ENCODE measurements at regions not wholly inside any gene's neighbourhood (a gene's known extent, or its start where the extent isn't known, plus 50 kb on each side); places are given as distances from the start of the nearest gene placed in this dataset.

- H3K27ac Mint-ChIP-seq = no peak overlapping the region
- H3K27me3 ChIP-seq (ENCODE audit: control insufficient read depth in 1 of 2, insufficient read depth in 2 of 2, low read length in 2 of 2) = no peaks in the 10 kb centered on the region
- peaks cover 6% of the 10 kb centered on the region in 2 experiments for H3K9me3 ChIP-seq (ENCODE audit: control insufficient read depth in 1 of 2, insufficient read depth in 1 of 2, low read length in 2 of 2)
- H3K27ac ChIP-seq (ENCODE audit: low read depth in 1 of 2, low read length in 2 of 2) = no peak overlapping the region
- no peaks in the 10 kb centered on the region for H3K4me1 ChIP-seq (ENCODE audit: insufficient read depth, low read length)
- CTCF ChIA-PET = no interaction called here
- H3K36me3 Mint-ChIP-seq (ENCODE audit: low read depth) = no peaks in the 10 kb centered on the region
- intact Hi-C loops (cut with DNase I, micrococcal nuclease) = no loop called here
- DNase-seq = no peak
- no peaks in the 10 kb centered on the region for H3K27me3 Mint-ChIP-seq
- H3K4me1 Mint-ChIP-seq (ENCODE audit: low read depth) = no peaks in the 10 kb centered on the region
- H3K9me3 Mint-ChIP-seq = peaks cover 2% of the 10 kb centered on the region
- POLR2A ChIA-PET = no interaction called here
- H3K4me3 ChIP-seq (ENCODE audit: low read length) = no peak overlapping the region
- H3K36me3 ChIP-seq (ENCODE audit: insufficient read depth, low read length) = no peaks in the 10 kb centered on the region
- no peak overlapping the region for H3K4me3 Mint-ChIP-seq
- no peak for TF ChIP-seq CTCF (IDR thresholded peaks at IDR 0.05)
- no peak for ATAC-seq (ENCODE audit: poor library complexity)
Observed at GRCh38 chr4:133713340-133713739, 488.2 kb downstream of the PABPC4L start.

DNA sequence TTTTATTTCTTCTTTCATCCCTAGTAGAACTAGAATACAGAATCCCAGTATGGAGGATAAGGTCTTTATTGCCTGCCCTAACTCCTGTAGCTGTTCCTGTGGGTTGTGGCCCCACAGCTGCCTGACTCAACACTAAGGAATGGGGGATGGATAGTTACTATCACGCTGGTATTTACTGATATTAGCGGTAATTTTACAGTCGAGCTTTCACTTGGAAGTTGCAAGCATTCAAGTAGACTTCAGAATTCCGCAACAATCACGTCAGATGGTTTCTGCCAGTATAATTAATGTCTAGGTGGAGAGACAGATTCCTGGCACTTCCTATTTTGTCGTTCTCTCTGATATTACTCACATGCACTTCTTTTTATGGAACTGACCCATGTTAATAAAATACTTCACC is 489.8 kb downstream of the PABPC4L start:
- no peak overlapping the region for H3K4me3 ChIP-seq (ENCODE audit: low read length)
- no peaks in the 10 kb centered on the region for H3K27me3 ChIP-seq (ENCODE audit: control insufficient read depth in 1 of 2, insufficient read depth in 2 of 2, low read length in 2 of 2)
- H3K4me1 ChIP-seq (ENCODE audit: insufficient read depth, low read length) = no peaks in the 10 kb centered on the region
- Mint-ChIP-seq H3K27me3 (no peaks in the 10 kb centered on the region), H3K27ac (no peak overlapping the region), H3K4me1 (ENCODE audit: low read depth) (no peaks in the 10 kb centered on the region), H3K36me3 (ENCODE audit: low read depth) (no peaks in the 10 kb centered on the region), H3K4me3 (no peak overlapping the region), H3K9me3 (peaks cover 2% of the 10 kb centered on the region)
- ChIA-PET POLR2A (no interaction called here), CTCF (no interaction called here)
- peaks cover 6% of the 10 kb centered on the region in 2 experiments for H3K9me3 ChIP-seq (ENCODE audit: control insufficient read depth in 1 of 2, insufficient read depth in 1 of 2, low read length in 2 of 2)
- DNase-seq (no peak), ATAC-seq (ENCODE audit: poor library complexity) (no peak)
- H3K27ac ChIP-seq (ENCODE audit: low read depth in 1 of 2, low read length in 2 of 2) = no peak overlapping the region
- H3K36me3 ChIP-seq (ENCODE audit: insufficient read depth, low read length) = no peaks in the 10 kb centered on the region
- TF ChIP-seq CTCF (IDR thresholded peaks at IDR 0.05) = no peak
- intact Hi-C loops (cut with DNase I, micrococcal nuclease) = no loop called here

DNA sequence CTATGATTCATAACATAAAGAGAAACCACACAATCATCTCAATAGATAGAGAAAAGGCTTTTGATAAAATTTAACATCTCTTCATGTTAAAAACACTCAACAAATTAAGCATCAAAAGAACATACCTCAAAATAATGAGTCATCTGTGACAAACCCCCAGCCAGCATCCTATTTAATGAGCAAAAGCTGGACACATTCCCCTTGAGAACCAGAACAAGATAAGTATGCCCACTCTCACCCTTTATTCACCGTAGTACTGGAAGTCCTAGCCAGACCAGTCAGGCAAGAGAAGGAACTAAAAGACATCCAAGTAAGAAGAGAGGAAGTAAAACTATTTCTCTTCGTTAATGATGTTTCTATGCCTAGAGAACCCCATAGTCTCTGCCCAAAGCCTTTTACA is 507.2 kb downstream of the PABPC4L start:
- H3K9me3 ChIP-seq (ENCODE audit: control insufficient read depth in 1 of 2, insufficient read depth in 1 of 2, low read length in 2 of 2) = peaks cover 0 to 4% of the 10 kb centered on the region in 2 experiments
- H3K27ac Mint-ChIP-seq = no peak overlapping the region
- CTCF ChIA-PET = no interaction called here
- H3K27ac ChIP-seq (ENCODE audit: low read depth in 1 of 2, low read length in 2 of 2) = no peak overlapping the region
- no peak overlapping the region for H3K4me3 Mint-ChIP-seq
- POLR2A ChIA-PET = no interaction called here
- H3K9me3 Mint-ChIP-seq = peaks cover 16% of the 10 kb centered on the region
- TF ChIP-seq CTCF (IDR thresholded peaks at IDR 0.05) = no peak
- H3K4me1 ChIP-seq (ENCODE audit: insufficient read depth, low read length) = no peaks in the 10 kb centered on the region
- H3K4me3 ChIP-seq (ENCODE audit: low read length) = no peak overlapping the region
- H3K27me3 Mint-ChIP-seq = no peaks in the 10 kb centered on the region
- DNase-seq (no peak), ATAC-seq (ENCODE audit: poor library complexity) (no peak)
- no peaks in the 10 kb centered on the region for H3K27me3 ChIP-seq (ENCODE audit: control insufficient read depth in 1 of 2, insufficient read depth in 2 of 2, low read length in 2 of 2)
- H3K36me3 Mint-ChIP-seq (ENCODE audit: low read depth) = no peaks in the 10 kb centered on the region
- H3K4me1 Mint-ChIP-seq (ENCODE audit: low read depth) = no peaks in the 10 kb centered on the region
- intact Hi-C loops (cut with DNase I, micrococcal nuclease) = no loop called here
- no peaks in the 10 kb centered on the region for H3K36me3 ChIP-seq (ENCODE audit: insufficient read depth, low read length)
